Body of pancreas (tissue), 4 donors: ENCODE measurements at regions not wholly inside any gene's neighbourhood (a gene's known extent, or its start where the extent isn't known, plus 50 kb on each side); places are given as distances from the start of the nearest gene placed in this dataset.
A peak's percentile ranks its signal among the peaks of the same experiment; 100 is the strongest.

Experiments used
- CTCF ChIP-seq, 7 experiments: fragments of 450-650 bp in 4 of 7; fragments of 200-600 bp in 3 of 7; sonication (generic) in 3 of 7; IDR thresholded peaks; one replicate each; pipeline ENCODE4 v1.5.1; 2016 to 2019; ENCODE audit warnings: antibody characterized with exemption in 7 of 7
- POLR2A ChIP-seq, 3 donors: fragments of 450-650 bp; IDR thresholded peaks; one replicate each; pipeline ENCODE4 v1.6.1; 2016; ENCODE audit warnings: antibody characterized with exemption in 3 of 3, mild to moderate bottlenecking in 2 of 3

- peak; percentile 34 to 70 (median 67) for TF ChIP-seq CTCF (IDR thresholded peaks at IDR 0.05)
- no peak for TF ChIP-seq POLR2A (IDR thresholded peaks at IDR 0.05)
These were observed 383.3 kb downstream of the MTX2 start for GRCh38 chr2:176652300-176653182.
